HepG2 (cell line): ENCODE measurements at regions not wholly inside any gene's neighbourhood (a gene's known extent, or its start where the extent isn't known, plus 50 kb on each side); places are given as distances from the start of the nearest gene placed in this dataset.

Experiments used
- HNRNPUL1 ChIP-seq: fragments of 200-400 bp; formaldehyde crosslinking; IDR thresholded peaks from 2 replicates; pipeline ENCODE4 v1.6.1; 2017; ENCODE audit warnings: low read depth, mild to moderate bottlenecking, low read length, moderate library complexity
- NCOA5 ChIP-seq: sonication (generic); formaldehyde crosslinking; IDR thresholded peaks from 2 replicates; pipeline ENCODE4 v1.4.0; 2020; ENCODE audit warnings: missing genetic modification reagents
- NFE2L2 ChIP-seq: fragments of 150-350 bp; IDR thresholded peaks from 2 replicates; pipeline ENCODE4 v1.6.1; 2014; ENCODE audit warnings: low read length
- POLR2A ChIP-seq, 2 experiments: IDR thresholded peaks; 2 replicates each; pipeline ENCODE4 v1.6.1; 2011; ENCODE audit warnings: low read depth in 2 of 2, low read length in 2 of 2, mild to moderate bottlenecking in 1 of 2, moderate library complexity in 1 of 2; ENCODE audit not compliant: insufficient read depth in 1 of 2
- YY1 ChIP-seq: IDR thresholded peaks from 2 replicates; pipeline ENCODE4 v1.6.1; 2011; ENCODE audit warnings: low read length, low read depth, moderate library complexity, mild to moderate bottlenecking; ENCODE audit not compliant: insufficient read depth, insufficient replicate concordance
- ZC3H4 ChIP-seq: sonication (generic); formaldehyde crosslinking; IDR thresholded peaks from 2 replicates; pipeline ENCODE4 v1.4.0; 2020; ENCODE audit warnings: missing genetic modification reagents, borderline replicate concordance
- ZNF274 ChIP-seq: sonication (generic); formaldehyde crosslinking; IDR thresholded peaks from 2 replicates; pipeline ENCODE4 v1.5.1; 2020; ENCODE audit warnings: mild to moderate bottlenecking, missing genetic modification reagents
- TF ChIP-seq, protein P1 (sequence below): sonication (generic); formaldehyde crosslinking; IDR thresholded peaks from 2 replicates; pipeline ENCODE4 v1.5.0; 2020; ENCODE audit warnings: mild to moderate bottlenecking, missing genetic modification reagents
- TF ChIP-seq, protein P2 (sequence below): sonication (generic); formaldehyde crosslinking; IDR thresholded peaks from 2 replicates; pipeline ENCODE4 v1.4.0; 2020; ENCODE audit warnings: mild to moderate bottlenecking, missing genetic modification reagents

DNA sequence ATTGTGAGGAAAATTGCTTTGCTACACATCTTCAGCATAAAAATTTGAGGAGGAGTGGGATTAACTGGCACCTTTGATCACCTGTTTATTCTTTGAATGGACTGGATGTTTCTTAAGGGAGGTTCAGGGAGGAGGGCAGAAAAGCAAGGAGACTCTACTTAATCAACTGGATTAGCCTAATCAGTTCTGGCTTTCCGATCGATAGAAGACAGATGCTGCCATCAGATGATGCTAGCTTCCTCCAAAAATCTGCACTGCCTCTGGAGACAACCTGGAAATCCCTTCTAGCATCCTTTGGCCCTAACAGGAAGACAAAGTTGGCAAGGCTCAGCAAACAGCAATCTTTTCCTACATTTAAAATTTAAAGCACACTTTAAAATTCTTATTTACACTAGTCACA is 197.8 kb downstream of the EBLN2 start:
- TF ChIP-seq ZNF274 (no peak), NCOA5 (CRISPR knock-in tag) (no peak), POLR2A (IDR thresholded peaks at IDR 0.05; ENCODE audit: insufficient read depth in 1 of 2, low read depth in 2 of 2, low read length in 2 of 2) (no peak), ZC3H4 (CRISPR knock-in tag) (no peak), HNRNPUL1 (no peak), NFE2L2 (no peak), YY1 (no peak)
- TF ChIP-seq, protein P1, sequence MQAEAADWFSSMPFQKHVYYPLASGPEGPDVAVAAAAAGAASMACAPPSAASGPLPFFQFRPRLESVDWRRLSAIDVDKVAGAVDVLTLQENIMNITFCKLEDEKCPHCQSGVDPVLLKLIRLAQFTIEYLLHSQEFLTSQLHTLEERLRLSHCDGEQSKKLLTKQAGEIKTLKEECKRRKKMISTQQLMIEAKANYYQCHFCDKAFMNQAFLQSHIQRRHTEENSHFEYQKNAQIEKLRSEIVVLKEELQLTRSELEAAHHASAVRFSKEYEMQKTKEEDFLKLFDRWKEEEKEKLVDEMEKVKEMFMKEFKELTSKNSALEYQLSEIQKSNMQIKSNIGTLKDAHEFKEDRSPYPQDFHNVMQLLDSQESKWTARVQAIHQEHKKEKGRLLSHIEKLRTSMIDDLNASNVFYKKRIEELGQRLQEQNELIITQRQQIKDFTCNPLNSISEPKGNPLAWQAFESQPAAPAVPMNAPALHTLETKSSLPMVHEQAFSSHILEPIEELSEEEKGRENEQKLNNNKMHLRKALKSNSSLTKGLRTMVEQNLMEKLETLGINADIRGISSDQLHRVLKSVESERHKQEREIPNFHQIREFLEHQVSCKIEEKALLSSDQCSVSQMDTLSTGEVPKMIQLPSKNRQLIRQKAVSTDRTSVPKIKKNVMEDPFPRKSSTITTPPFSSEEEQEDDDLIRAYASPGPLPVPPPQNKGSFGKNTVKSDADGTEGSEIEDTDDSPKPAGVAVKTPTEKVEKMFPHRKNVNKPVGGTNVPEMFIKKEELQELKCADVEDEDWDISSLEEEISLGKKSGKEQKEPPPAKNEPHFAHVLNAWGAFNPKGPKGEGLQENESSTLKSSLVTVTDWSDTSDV (CRISPR knock-in tag): no peak
- TF ChIP-seq, protein P2, sequence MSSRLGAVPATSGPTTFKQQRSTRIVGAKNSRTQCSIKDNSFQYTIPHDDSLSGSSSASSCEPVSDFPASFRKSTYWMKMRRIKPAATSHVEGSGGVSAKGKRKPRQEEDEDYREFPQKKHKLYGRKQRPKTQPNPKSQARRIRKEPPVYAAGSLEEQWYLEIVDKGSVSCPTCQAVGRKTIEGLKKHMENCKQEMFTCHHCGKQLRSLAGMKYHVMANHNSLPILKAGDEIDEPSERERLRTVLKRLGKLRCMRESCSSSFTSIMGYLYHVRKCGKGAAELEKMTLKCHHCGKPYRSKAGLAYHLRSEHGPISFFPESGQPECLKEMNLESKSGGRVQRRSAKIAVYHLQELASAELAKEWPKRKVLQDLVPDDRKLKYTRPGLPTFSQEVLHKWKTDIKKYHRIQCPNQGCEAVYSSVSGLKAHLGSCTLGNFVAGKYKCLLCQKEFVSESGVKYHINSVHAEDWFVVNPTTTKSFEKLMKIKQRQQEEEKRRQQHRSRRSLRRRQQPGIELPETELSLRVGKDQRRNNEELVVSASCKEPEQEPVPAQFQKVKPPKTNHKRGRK: no peak
